VCaP (cell line): ENCODE measurements at regions not wholly inside any gene's neighbourhood (a gene's known extent, or its start where the extent isn't known, plus 50 kb on each side); places are given as distances from the start of the nearest gene placed in this dataset.

ENCODE experiments used
- H3K27ac ChIP-seq: fragments of 450-650 bp; 2 replicates; pipeline ENCODE4 v1.5.1; 2017
- CTCF ChIP-seq: fragments of 450-650 bp; conservative IDR thresholded peaks from 2 replicates; pipeline ENCODE4 v1.5.1; 2017; ENCODE audit warnings: mild to moderate bottlenecking, moderate library complexity

GRCh38 chr1:163406772-163407171, 85.0 kb downstream of the NUF2 start:
- H3K27ac ChIP-seq = no peak overlapping the region

GRCh38 chr1:163408262-163408661, 86.5 kb downstream of the NUF2 start:
- no peak for TF ChIP-seq CTCF
- H3K27ac ChIP-seq = no peak overlapping the region

More at GRCh38 chr1:163406772-163407171, 85.0 kb downstream of the NUF2 start:
- no peak for TF ChIP-seq CTCF

- peak; percentile 79 for TF ChIP-seq CTCF
- H3K27ac ChIP-seq = no peak overlapping the region
Measured at GRCh38 chr1:163410073-163410999, 88.6 kb downstream of the NUF2 start.

- H3K27ac ChIP-seq = no peak overlapping the region
- peak; percentile 30; the same call in 1 of the 2 replicates for TF ChIP-seq CTCF
Measured at GRCh38 chr1:163412221-163412620, 90.5 kb downstream of the NUF2 start.

- H3K27ac ChIP-seq = no peak overlapping the region
- no peak for TF ChIP-seq CTCF
Measured at GRCh38 chr1:163414778-163415177, 93.0 kb downstream of the NUF2 start.

- no peak overlapping the region for H3K27ac ChIP-seq
Measured at GRCh38 chr1:163421701-163422100, 99.9 kb downstream of the NUF2 start.

More at GRCh38 chr1:163421701-163422100, 99.9 kb downstream of the NUF2 start:
- no peak for TF ChIP-seq CTCF
